ENCODE measurements at regions not wholly inside any gene's neighbourhood (a gene's known extent, or its start where the extent isn't known, plus 50 kb on each side); places are given as distances from the start of the nearest gene placed in this dataset.
A peak's percentile ranks its signal among the peaks of the same experiment; 100 is the strongest.

DNA sequence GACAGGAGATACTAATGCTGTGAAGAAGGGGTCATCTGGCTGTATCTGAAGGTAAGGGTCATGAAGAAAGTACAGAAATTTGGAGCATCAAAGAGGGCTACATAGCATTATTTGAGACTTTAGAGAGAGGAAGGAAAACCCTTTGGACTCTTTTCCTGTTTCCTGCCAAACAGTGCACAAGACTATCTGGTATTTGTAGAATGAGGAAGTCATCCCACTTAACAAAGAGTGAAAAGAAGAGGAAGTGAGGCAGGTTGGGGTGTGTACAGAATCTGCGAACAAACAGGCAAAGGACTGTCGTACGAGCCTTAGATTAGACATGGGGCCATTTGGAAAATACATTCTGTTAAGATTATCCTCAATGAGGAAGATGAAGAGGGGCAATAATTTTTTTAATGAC is 546.8 kb upstream of the EPHA6 start:
- no peak for TF ChIP-seq CTCF (IDR thresholded peaks at IDR 0.05)
- TF ChIP-seq POLR2A (IDR thresholded peaks at IDR 0.05) = no peak
- H3K27me3 ChIP-seq = no peaks in the 10 kb centered on the region
- WGBS, 2 donors = 65 to 67% methylated on average over 3 of the region's 3 CpGs
- H3K4me1 ChIP-seq = peaks cover 15% of the 10 kb centered on the region
- ATAC-seq (no peak), DNase-seq (no peak)
- intact Hi-C loops (cut with DNase I) = no loop called here
- H3K4me3 ChIP-seq = no peak overlapping the region
- no peaks in the 10 kb centered on the region for H3K9me3 ChIP-seq
- H3K36me3 ChIP-seq (replicated peaks in 1 of 2; ENCODE audit: insufficient read depth in 1 of 2, low read depth in 2 of 2) = no peaks in the 10 kb centered on the region
- no peak overlapping the region for H3K27ac ChIP-seq

DNA sequence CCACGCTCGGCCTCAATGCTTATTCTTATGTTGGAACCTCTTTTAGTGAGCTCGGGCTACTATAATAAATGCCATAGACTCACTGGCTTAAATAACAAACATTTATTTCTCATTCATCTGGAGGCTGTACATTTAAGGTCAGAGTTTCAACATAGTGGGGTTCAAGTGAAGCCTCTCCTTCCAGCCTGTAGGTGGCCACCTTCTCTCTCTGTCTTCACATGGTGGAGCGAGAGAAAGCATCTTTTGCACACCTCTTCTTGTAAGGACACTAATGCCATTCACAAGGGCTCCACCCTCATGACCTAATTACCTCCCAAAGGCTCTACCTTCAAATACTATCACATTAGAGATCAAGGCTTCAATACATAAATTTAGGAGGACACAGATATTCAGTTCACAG is 520.3 kb upstream of the EPHA6 start:
- TF ChIP-seq POLR2A (IDR thresholded peaks at IDR 0.05) (no peak), CTCF (IDR thresholded peaks at IDR 0.05) (no peak)
- Histone ChIP-seq H3K27ac (no peak overlapping the region), H3K4me1 (no peaks in the 10 kb centered on the region), H3K27me3 (no peaks in the 10 kb centered on the region), H3K9me3 (no peaks in the 10 kb centered on the region), H3K4me3 (no peak overlapping the region), H3K36me3 (replicated peaks in 1 of 2; ENCODE audit: insufficient read depth in 1 of 2, low read depth in 2 of 2) (no peaks in the 10 kb centered on the region)
- intact Hi-C loops (cut with DNase I) = no loop called here
- ATAC-seq = no peak
- DNase-seq = no peak
- 86 to 88% methylated on average over 4 of the region's 4 CpGs for WGBS, 2 donors

DNA sequence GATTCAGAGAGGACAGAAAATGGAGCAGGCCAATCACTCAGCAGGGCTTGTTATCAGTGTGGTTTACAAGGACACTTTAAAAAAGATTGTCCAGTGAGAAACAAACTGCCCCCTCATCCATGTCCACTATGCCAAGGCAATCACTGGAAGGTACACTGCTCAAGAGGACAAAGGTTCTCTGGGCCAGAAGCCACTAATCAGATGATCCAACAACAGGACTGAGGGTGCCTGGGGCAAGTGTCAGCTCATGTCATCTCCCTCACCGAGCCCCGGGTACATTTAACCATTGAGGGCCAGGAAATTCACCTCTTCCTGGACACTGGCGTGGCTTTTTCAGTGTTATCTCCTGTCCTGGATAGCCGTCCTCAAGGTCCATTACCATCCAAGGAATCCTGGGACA is 513.7 kb upstream of the EPHA6 start:
- no peak for DNase-seq
- no peak overlapping the region for H3K4me3 ChIP-seq
- WGBS, 2 donors = 47 to 71% methylated on average over 4 of the region's 4 CpGs
- no peaks in the 10 kb centered on the region for H3K4me1 ChIP-seq
- no peak overlapping the region for H3K27ac ChIP-seq
- no peak for TF ChIP-seq POLR2A (IDR thresholded peaks at IDR 0.05)
- no peak for TF ChIP-seq CTCF (IDR thresholded peaks at IDR 0.05)
- intact Hi-C loops (cut with DNase I) = no loop called here
- H3K27me3 ChIP-seq = no peaks in the 10 kb centered on the region
- no peaks in the 10 kb centered on the region for H3K9me3 ChIP-seq
- no peaks in the 10 kb centered on the region for H3K36me3 ChIP-seq (replicated peaks in 1 of 2; ENCODE audit: insufficient read depth in 1 of 2, low read depth in 2 of 2)
- ATAC-seq = no peak

- Histone ChIP-seq H3K4me1 (no peaks in the 10 kb centered on the region), H3K9me3 (no peaks in the 10 kb centered on the region), H3K4me3 (no peak overlapping the region), H3K27me3 (no peaks in the 10 kb centered on the region), H3K36me3 (replicated peaks in 1 of 2; ENCODE audit: insufficient read depth in 1 of 2, low read depth in 2 of 2) (no peaks in the 10 kb centered on the region), H3K27ac (no peak overlapping the region)
- intact Hi-C loops (cut with DNase I) = no loop called here
- no peak for ATAC-seq
- 10 to 11% methylated on average over 1 of the region's 1 CpG for WGBS, 2 donors
- TF ChIP-seq POLR2A (IDR thresholded peaks at IDR 0.05) (no peak), CTCF (IDR thresholded peaks at IDR 0.05) (no peak)
- peak in 1 of 4 donors; percentile 2 for DNase-seq
Measured at GRCh38 chr3:96319166-96319565, 495.2 kb upstream of the EPHA6 start.

- Histone ChIP-seq H3K4me1 (no peaks in the 10 kb centered on the region), H3K9me3 (no peaks in the 10 kb centered on the region), H3K27ac (no peak overlapping the region), H3K4me3 (no peak overlapping the region), H3K36me3 (replicated peaks in 1 of 2; ENCODE audit: insufficient read depth in 1 of 2, low read depth in 2 of 2) (no peaks in the 10 kb centered on the region), H3K27me3 (no peaks in the 10 kb centered on the region)
- no peak for ATAC-seq
- 88 to 89% methylated on average over 1 of the region's 1 CpG for WGBS, 2 donors
- DNase-seq = no peak
- intact Hi-C loops (cut with DNase I) = no loop called here
- no peak for TF ChIP-seq POLR2A (IDR thresholded peaks at IDR 0.05)
Measured at GRCh38 chr3:96324087-96324486, 490.3 kb upstream of the EPHA6 start.

Data from body of pancreas (tissue), 4 donors.